HG02981 (cell line): ENCODE measurements at regions not wholly inside any gene's neighbourhood (a gene's known extent, or its start where the extent isn't known, plus 50 kb on each side); places are given as distances from the start of the nearest gene placed in this dataset.

ENCODE experiments used
- ATAC-seq: cut with Tn5 transposase; IDR thresholded peaks from one replicate; pipeline ENCODE4 v1.9.1; 2021; ENCODE audit warnings: mild to moderate bottlenecking, moderate library complexity; ENCODE audit not compliant: unreplicated experiment

DNA sequence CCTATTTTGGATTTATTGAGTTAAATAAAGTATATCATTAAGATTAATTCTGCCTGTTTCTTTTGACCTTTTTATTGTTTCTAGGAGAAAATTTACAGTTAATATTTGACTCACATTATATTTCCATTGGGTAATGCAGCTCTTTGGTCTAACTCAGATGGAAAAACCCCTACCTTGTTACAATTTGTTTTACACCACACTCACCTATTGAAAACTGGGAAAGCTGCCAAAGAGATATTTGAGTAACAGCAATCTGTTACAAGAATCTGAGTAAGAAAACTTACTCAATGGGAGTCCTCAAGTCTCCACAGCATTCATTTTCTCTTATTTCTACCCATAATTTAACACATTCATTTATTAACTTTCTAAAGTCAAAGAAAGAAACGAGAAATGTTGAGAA, 108.0 kb upstream of the TLL1 start:
- no peak for ATAC-seq

DNA sequence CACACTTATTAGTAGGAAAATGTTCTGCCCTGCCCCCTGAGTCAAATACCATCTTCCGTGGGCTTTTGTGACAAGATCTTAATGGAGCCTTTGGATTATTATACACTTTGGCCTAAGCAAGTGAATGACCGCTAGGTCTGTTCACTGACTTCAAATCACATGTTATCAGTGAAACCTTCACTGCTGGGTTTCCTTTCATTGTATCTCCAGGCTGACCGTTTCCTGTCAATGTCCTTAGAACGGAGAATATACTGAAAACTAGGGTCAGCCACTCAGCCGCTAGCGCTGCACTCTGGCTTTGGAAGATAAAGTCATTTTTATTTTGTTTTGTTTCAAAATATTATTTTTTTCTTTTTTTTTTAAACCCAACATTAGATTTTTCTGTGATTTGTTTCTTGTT, 107.0 kb upstream of the TLL1 start:
- no peak for ATAC-seq

DNA sequence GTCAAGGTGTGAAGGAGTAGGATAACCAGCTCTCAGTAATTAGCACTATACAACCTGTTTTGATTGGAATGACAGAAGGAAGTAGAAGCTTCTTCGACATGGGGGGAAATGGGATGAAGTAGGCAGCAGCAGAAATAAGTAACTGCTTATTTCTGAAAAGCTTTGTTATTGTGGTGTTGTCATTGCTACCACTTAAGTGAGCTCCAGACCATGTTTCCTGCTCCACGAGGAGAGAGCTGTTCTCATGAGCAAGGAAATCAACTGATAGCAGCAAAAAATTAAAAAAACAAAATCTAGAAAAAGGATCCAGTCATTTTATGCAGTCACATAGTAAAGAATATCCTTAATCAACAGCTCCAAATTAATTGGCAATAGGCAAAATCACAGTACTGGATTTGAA, 106.1 kb upstream of the TLL1 start:
- no peak for ATAC-seq

DNA sequence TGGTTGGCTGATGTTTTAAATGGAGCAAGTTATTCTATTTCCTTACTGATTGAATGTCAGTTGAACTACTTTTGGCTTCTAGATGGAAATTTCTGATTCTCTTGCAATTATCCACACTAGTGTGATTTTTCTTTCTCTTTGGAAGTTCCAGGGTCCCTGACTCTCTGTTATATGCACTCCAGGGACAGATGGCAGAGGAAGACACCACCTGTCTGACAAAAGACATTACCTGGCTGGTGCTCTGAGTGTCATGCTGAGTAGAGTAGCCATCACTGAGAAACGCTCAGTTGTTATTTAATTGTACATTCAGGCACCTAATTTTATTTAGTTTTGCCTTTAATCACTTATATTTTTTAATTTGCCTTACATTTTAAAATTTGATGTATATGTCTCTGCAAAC, 105.4 kb upstream of the TLL1 start:
- ATAC-seq, result no peak

DNA sequence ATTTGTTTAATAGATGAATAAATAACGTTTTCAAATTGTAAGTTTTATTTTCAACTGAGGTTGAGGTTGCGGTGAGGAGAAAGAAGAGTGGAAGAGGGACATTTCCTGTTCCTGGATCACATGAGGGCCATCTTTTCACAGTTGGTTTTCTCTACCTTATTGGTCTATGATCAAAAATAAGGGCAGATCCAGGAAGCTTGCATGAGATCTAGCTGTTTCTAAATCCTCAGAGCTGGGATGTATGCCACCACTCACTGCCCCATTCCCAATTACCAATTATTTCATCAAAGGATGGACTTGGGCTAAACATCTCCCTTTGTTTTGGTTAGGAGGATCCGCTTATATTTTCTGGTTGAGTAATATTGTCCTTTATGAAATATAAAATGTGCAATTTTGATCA, 104.8 kb upstream of the TLL1 start:
- ATAC-seq, result no peak

DNA sequence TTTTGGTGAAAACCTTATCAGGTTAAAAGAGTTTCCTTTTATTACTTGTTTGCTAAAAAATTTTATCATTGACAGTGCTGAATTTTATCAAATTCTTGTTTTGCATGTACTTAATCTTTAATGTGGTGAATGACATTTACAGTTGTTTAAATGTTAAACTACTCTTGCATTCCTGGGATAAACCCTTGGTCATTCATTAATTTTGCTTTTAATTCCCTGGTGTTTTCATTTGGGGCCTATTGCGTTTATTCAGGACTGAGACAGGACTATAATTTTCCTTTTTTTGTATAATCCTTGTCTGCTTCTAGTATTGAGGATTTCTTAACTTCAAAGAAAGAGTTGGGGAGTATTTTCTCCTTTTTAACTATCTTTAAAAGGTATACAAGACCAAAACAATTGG, 98.7 kb upstream of the TLL1 start:
- ATAC-seq, result no peak

DNA sequence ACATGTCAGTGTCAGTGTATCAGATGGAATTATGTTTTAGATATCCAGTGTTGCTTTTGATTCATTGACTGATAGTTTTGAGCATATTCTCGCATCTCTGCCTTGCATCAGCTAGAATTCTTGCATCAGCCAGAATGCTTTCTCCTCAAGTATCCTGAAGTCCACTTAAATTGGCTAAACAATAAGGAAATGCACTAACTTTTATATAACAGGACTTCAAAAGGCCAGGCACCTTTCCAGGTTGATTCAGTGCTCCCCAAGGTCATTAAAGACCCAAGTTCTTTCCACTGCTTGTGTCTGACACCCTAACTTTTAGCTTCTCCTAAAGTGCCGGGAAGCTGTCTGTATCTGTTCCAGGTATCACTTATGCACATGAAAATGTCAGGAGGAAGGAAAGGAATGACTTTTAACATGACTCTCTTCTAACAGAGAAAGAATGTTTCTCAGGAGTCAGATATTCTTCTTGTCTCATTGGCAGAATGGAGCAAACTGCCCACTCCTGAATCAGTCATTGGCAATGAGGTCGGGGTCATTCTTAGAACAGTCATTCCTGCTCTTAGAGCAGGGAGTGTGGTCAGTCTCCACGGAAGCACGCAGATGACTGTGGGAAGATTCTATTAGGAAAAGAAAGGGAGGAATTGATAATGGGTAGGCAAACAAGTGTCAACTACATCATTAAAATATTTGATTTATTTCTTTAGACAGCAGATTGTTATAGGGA, 92.9 kb upstream of the TLL1 start:
- ATAC-seq, result no peak

DNA sequence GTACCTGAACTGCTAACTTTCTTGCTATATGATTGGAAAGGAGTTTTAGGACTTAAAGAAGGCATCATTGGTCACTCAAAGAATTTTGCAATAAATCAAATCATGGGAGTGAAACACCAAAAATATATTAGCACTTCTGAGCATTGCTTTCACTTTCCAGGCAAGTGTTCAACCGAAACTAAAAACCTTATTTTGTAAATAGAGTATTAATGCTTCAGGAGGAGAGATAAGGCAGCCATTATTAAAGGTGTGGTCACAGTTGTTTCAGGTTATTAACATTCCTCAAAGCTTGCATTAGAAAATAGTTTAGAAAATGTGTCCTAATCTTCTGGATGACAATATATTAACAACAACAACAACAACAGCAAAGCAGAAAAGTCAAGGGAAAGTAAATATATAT, 92.3 kb upstream of the TLL1 start:
- ATAC-seq, result no peak

DNA sequence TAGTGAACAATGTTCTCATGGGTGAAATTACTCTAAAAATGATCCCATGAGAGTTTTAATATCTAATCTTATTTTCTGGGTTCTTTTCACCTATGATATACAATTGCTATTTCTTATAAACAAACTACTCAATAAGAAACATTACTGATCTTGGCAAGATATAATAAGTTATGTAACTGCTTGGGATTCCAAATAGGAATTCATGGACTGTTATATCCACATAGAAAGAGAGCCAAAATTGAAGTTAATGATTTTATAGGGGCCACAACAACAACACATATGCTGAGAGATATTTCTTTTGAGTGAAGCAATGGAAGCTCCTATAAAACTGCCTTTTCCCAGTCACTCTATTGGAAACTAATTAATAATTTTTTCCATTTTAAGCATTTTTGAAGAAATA, 90.4 kb upstream of the TLL1 start:
- ATAC-seq, result no peak

DNA sequence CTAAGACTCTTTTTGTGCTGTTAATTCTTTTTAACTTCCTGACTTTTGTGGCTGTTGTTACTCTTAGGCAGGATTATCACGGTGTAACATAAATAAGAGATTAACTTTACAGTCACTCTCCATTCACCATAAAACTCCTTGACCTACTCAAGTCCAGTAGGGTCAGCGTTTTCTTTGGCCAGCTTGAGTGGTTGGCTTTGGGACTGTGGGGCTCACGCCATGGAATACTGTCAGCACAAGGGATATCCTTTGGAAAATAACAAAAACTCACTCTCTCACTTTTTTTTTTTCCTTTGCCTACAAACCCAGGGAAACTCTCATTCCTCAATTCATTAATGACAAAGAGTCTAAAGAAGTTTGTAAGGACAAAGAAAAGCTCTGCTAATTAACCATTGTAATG, 89.4 kb upstream of the TLL1 start:
- ATAC-seq, result no peak

DNA sequence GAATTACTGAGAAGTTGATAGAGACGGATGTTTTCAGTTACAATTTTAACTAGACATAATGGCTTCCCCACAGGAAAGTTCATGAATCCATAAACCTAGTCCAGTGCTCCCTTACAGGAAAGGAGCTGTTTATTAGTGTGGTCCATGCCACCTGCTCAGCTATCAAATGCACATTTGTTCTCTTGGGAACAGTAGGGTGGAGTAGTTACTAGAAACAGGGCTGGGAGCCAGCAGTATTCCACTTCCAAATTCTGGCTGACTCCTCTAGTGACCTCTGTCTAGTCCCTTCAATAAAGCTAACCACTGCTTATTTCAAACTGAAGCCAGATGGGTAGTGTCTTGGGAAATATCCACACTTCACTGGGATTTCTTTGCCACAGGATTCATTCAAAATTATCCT, 88.4 kb upstream of the TLL1 start:
- ATAC-seq, result no peak

DNA sequence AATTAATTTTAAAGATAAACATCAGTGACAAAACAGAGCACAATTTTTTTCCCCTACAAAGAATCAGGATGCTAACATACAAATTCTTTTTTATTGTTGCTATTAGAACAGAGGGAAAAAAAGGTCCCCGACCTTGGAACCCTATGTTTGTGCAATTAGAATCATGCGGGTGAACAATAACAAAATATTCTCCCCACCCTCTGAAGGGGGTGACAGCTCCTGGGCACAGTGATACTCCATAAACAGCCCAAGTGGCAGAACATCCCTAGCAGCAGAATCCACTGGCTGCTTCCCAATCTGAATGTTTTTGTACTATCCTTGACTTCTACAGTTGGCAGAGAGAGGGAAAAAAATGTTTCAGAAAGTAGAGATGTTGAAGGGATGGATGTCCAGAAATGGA, 87.7 kb upstream of the TLL1 start:
- no peak for ATAC-seq

DNA sequence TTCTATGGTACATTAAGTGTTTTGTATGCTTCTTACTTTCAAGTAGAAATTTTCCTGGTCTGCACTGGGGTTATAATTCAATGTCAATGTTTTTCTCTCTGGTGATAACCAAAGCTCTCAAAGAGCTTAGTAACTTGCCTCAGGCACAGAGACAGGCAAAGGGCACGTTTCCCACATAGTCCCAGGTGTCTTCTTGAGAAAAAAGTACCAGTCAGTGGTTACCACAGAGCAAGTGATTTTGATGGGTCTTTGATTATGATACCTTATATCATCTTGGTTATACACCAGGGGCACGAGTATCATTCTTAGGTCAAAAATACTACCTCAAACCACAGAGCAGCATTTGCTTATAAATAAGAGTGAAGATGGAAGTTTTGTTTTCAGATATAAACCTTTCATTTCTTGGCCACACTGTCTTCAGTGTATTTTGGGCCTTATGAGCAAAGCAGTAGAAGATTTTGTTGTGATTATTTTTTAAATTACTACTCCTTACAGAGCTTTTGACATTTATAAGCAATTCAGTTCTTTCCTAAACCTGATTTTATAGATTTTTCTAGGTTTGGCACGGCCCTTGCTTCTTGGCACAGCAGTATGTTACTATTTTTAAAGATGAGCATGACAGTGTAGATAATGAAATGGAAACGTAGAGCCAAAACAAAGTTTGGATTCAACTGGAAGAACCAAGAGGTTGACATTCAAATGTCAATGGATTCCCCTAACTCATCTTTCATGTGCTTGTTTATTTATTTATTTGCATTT, 85.3 kb upstream of the TLL1 start:
- ATAC-seq, result no peak

DNA sequence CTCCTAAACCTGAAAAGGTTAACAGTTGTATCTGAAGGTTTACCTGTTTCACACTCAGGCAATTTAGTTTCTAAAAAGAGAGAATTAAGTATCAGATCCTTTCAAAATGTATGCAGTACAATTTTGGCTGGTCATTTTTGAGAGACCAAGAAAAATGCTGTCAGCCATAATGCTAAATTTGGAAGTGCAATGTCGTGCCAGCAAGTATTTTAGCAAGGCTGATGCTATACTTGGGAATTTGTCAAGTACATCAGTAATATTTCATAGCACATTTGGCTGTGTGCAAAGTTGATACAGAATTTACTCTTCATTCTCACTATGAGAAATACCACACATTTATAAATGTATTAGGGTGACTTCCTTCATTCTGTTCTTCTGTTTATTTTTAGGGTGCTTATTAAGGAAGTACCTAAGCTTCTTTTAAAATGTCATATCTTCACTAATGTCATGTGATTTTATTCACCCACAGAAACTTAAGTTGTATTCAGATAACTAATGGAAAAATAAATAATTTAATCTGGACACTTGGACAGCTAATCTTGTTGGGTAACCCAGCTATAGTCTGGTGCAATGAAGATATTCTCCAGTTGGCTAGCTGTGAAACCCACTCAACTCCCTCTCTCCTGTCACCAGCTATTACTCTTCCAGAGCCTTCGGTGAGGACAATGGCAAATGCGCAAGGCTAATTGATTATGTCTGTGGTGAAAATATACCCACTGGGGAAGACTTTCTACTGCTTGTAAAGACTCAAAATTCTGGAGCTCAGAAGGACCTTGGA, 84.2 kb upstream of the TLL1 start:
- no peak for ATAC-seq

DNA sequence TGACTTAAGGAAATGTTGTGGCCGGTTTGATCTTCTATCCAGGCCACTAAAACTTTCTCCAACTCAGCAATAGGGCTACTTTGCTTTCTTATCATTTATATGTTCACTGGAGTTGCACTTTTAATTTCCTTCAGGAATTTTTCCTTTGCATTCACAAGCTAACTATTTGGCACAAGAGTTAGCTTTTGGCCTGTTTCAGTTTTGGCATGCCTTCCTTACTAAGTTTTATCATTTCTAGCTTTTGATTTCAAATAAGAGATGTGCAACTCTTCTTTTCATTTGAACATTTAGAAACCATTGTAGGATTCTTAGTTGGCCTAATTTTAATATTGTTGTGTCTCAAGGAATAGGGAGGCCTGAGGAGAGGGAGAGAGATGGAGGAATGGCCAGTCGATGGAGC, 79.8 kb upstream of the TLL1 start:
- ATAC-seq, result no peak

DNA sequence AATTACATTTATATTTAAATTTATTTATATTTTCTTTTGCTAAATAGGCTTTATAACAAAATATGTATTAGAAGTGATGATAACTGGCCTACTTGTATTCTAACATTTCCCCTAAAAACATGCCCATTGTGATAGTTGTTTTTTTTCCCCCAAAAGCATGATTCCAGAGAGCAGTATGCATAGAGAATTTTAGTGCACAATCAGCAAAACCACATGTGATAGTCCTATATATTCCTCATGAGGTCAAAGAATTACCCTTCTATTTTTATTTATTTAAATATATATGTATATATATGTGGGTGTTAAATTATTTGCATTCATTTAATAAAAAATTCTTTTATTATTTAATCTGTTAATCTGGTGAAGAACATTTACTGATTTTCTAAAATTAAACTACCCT, 78.2 kb upstream of the TLL1 start:
- no peak for ATAC-seq

DNA sequence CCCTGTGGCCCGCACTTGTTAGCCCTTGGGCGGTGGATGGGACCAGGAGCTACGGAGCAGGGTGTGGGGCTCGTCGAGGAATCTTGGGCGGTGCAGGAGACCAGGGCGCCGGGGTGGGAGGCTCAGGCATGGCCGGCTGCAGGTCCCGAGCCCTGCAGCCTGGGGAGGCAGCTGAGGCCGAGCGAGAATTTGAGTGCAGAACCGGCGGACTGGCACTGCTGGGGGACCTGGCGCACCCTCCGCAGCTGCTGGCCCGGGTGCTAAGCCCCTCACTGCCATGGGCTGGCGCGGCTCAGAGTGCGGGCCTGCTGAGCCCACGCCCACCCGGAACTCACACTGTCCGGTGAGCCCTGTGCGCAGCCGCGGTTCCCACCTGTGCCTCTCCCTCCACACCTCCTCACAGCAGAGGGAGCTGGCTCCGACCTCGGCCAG, 73.6 kb upstream of the TLL1 start:
- ATAC-seq, result no peak

DNA sequence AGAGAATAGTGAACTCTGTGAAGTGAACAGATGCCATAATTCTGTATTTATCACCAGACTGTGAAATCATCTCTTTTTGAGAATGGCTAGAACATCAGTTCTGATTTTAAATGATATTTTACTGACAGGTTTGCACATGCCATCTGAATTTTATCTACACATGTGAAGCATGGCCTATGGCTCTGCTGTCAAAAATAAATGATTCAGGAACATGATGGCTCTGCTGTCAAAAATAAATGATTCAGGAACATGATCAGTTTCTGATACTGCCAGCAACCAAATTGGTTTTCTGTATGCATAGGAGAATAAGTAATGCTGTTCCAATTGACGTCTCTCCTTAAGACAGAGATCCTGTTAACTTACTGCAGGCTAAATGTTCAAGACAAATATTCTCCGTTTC, 70.6 kb upstream of the TLL1 start:
- no peak for ATAC-seq

DNA sequence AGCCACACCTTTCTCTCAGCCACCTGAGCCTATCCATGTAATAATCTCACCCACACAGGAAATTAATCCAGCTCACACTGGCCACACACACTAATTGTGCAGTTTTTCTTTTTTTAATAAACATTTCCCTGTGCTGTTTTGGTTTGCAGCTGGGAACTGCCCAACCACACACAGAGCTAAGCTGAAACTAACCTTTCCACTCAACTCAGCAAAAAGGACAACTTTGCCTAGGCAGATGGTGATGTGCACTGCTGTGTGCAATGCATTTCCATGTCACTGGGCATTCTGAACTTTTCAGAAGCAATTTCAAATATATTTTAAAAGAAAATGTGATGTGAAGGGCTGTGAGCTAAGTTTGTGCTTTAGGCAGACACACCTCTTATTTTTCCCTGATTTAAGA, 70.0 kb upstream of the TLL1 start:
- no peak for ATAC-seq

DNA sequence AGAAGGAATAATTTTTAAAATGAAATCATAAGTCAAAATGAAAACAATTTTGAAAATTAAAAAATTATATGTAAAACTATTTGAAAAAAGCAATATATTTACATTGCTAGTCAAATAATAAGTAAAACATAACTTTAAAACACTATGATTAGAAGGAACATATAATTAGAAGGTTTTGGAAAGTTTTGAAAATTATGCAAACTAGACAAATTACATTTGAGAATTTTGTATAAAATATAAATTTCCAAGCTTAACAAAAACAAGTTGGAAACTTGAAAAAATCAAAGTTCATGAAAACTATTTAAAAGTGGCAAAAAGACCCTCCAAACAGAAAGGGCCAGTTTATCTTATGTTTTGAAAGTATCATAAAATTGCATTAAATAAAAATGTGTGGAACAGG, 67.6 kb upstream of the TLL1 start:
- no peak for ATAC-seq

DNA sequence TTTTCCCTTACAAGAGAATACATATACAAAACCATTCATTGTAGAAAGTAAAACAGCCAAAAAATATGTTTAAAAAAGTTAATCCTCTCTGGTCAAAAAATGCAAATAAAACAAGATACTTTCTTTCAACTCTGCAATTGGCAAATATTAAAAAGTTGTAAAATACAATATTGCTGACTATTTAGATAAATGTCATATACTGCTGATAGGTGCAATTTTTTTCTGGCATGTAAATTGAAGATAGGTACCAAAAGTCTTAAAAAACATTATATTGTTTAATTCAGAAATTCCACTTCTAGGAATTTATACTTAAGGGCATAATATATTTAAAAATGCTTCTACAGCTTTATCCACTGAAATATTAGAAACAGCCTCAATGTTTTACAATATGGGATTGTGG, 66.4 kb upstream of the TLL1 start:
- ATAC-seq, result no peak

DNA sequence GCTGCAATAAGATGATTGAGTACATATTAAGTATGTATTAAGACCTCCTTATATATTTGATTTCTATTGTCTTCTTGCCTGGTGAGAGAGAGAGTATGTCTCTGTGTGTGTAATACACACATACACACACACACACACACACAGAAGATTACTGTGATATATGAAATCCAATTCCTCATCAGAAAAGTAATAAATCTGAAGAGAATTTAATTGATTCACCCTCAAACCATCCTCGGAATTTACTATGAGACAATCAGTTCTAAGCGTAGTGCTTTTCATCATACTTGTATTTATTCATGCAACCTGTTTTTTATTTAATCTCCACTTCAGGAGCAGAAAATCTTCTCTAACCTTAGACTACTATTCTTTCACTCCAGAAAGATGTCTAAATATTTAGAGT, 62.3 kb upstream of the TLL1 start:
- ATAC-seq, result no peak
